ENCODE measurements at regions not wholly inside any gene's neighbourhood (a gene's known extent, or its start where the extent isn't known, plus 50 kb on each side); places are given as distances from the start of the nearest gene placed in this dataset.

DNA sequence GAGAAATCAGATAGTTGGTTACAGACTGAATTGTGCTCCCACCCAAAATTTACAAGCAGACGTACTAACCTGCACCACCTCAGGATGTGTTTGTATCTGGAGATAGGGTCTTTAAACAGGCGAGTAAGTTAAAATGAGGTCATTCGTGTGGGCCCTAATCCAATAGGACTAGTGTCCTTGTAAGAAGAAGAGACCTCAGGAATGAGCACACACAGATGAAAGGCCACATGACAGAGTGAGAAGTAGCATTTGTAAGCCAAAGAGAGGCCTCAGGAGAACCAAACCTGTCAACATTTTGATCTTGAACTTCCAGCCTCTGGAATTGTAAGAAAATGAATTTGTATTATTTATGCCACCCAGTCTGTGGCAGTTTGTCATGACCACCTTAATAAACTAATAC lies 149.5 kb upstream of the VWC2 start:
- Histone ChIP-seq H3K27ac (ENCODE audit: low read depth in 1 of 2, low read length in 2 of 2) (no peak overlapping the region), H3K4me1 (ENCODE audit: control insufficient read depth in 4 of 4, insufficient read depth in 4 of 4, low read length in 3 of 4) (no peaks in the 10 kb centered on the region), H3K9me3 (ENCODE audit: control insufficient read depth in 4 of 4, low read length in 3 of 4) (peaks cover 0 to 9% (median under 1%) of the 10 kb centered on the region in 4 donors), H3K4me3 (ENCODE audit: low read depth in 1 of 3, low read length in 3 of 3) (no peak overlapping the region), H3K27me3 (ENCODE audit: control insufficient read depth in 4 of 4, insufficient read depth in 4 of 4, low read length in 3 of 4) (no peaks in the 10 kb centered on the region), H3K36me3 (ENCODE audit: control insufficient read depth in 4 of 4, insufficient read depth in 3 of 4, low read depth in 1 of 4, low read length in 3 of 4) (no peaks in the 10 kb centered on the region), H3K9ac (ENCODE audit: low read depth in 1 of 2, low read length in 2 of 2) (no peak overlapping the region)
- no peak for DNase-seq (ENCODE audit: low spot score)
- WGBS, result 42% methylated on average over 3 of the region's 3 CpGs
- no peak for TF ChIP-seq ATF3 (IDR thresholded peaks at IDR 0.05)

DNA sequence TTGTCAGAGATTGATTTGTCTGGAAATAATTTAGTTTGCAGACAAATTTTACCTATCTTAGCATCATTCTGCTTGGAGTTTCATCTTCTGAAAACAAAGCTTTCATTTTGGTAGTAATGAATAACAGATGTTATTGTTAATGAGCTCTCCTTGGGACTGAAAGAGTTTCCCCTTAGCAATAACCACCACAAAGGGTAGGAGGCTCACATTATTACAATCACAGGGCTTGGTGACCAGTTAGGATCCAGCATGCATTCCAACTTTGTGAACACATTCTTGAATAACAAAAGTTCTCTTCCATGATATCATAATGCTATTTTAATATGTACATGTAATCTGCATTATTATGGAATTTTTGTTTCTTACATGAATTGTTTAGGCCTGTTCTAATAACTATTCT lies 148.8 kb upstream of the VWC2 start:
- H3K27me3 ChIP-seq (ENCODE audit: control insufficient read depth in 4 of 4, insufficient read depth in 4 of 4, low read length in 3 of 4), result no peaks in the 10 kb centered on the region
- DNase-seq (ENCODE audit: low spot score), result no peak
- H3K36me3 ChIP-seq (ENCODE audit: control insufficient read depth in 4 of 4, insufficient read depth in 3 of 4, low read depth in 1 of 4, low read length in 3 of 4), result no peaks in the 10 kb centered on the region

DNA sequence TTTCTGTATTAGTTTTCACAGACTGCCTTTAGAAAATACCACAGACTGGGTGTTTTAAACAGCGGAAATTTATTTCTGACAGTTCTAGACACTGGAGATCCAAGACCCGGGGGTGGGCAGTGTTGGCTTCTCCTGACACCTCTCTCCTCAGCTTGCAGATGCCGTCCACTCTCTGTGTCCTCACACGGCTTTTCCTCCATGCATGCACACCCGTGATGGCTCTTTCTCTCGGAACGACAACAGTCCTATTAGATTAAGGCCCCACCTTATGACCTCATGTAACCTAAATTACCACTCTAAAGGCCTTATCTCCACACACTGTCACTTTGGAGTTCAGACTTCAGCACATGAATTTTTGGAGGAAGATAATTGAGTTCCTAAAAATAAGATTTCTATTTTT lies 142.9 kb upstream of the VWC2 start:
- Histone ChIP-seq H3K27ac (ENCODE audit: low read depth in 1 of 2, low read length in 2 of 2) (no peak overlapping the region), H3K36me3 (ENCODE audit: control insufficient read depth in 4 of 4, insufficient read depth in 3 of 4, low read depth in 1 of 4, low read length in 3 of 4) (no peaks in the 10 kb centered on the region), H3K4me3 (ENCODE audit: low read depth in 1 of 3, low read length in 3 of 3) (no peak overlapping the region), H3K4me1 (ENCODE audit: control insufficient read depth in 4 of 4, insufficient read depth in 4 of 4, low read length in 3 of 4) (no peaks in the 10 kb centered on the region), H3K27me3 (ENCODE audit: control insufficient read depth in 4 of 4, insufficient read depth in 4 of 4, low read length in 3 of 4) (no peaks in the 10 kb centered on the region), H3K9ac (ENCODE audit: low read depth in 1 of 2, low read length in 2 of 2) (no peak overlapping the region), H3K9me3 (ENCODE audit: control insufficient read depth in 4 of 4, low read length in 3 of 4) (no peaks in the 10 kb centered on the region)
- 65% methylated on average over 7 of the region's 7 CpGs for WGBS
- no peak for DNase-seq (ENCODE audit: low spot score)
- TF ChIP-seq TAF1 (conservative IDR thresholded peaks at IDR 0.05) (no peak), GABPA (IDR thresholded peaks at IDR 0.05 in 1 of 2, conservative IDR thresholded peaks at IDR 0.05 in 1 of 2) (no peak), SP1 (IDR thresholded peaks at IDR 0.05) (no peak), RXRA (IDR thresholded peaks at IDR 0.05) (no peak), ATF3 (IDR thresholded peaks at IDR 0.05) (no peak), YY1 (IDR thresholded peaks at IDR 0.05) (no peak), RAD21 (IDR thresholded peaks at IDR 0.05) (no peak), CTCF (IDR thresholded peaks at IDR 0.05; ENCODE audit: low read depth, low read length, missing input control) (no peak)

More for the DNA sequence above, 148.8 kb upstream of the VWC2 start:
- Histone ChIP-seq H3K9me3 (ENCODE audit: control insufficient read depth in 4 of 4, low read length in 3 of 4) (peaks cover 0 to 9% (median under 1%) of the 10 kb centered on the region in 4 donors), H3K27ac (ENCODE audit: low read depth in 1 of 2, low read length in 2 of 2) (no peak overlapping the region), H3K4me3 (ENCODE audit: low read depth in 1 of 3, low read length in 3 of 3) (no peak overlapping the region), H3K4me1 (ENCODE audit: control insufficient read depth in 4 of 4, insufficient read depth in 4 of 4, low read length in 3 of 4) (no peaks in the 10 kb centered on the region), H3K9ac (ENCODE audit: low read depth in 1 of 2, low read length in 2 of 2) (no peak overlapping the region)
- TF ChIP-seq ZBTB33 (IDR thresholded peaks at IDR 0.05) (no peak), FOXA1 (IDR thresholded peaks at IDR 0.05) (no peak), RXRA (IDR thresholded peaks at IDR 0.05) (no peak), HNF4G (IDR thresholded peaks at IDR 0.05) (no peak), MAX (IDR thresholded peaks at IDR 0.05) (no peak)
- TF ChIP-seq, protein P1, sequence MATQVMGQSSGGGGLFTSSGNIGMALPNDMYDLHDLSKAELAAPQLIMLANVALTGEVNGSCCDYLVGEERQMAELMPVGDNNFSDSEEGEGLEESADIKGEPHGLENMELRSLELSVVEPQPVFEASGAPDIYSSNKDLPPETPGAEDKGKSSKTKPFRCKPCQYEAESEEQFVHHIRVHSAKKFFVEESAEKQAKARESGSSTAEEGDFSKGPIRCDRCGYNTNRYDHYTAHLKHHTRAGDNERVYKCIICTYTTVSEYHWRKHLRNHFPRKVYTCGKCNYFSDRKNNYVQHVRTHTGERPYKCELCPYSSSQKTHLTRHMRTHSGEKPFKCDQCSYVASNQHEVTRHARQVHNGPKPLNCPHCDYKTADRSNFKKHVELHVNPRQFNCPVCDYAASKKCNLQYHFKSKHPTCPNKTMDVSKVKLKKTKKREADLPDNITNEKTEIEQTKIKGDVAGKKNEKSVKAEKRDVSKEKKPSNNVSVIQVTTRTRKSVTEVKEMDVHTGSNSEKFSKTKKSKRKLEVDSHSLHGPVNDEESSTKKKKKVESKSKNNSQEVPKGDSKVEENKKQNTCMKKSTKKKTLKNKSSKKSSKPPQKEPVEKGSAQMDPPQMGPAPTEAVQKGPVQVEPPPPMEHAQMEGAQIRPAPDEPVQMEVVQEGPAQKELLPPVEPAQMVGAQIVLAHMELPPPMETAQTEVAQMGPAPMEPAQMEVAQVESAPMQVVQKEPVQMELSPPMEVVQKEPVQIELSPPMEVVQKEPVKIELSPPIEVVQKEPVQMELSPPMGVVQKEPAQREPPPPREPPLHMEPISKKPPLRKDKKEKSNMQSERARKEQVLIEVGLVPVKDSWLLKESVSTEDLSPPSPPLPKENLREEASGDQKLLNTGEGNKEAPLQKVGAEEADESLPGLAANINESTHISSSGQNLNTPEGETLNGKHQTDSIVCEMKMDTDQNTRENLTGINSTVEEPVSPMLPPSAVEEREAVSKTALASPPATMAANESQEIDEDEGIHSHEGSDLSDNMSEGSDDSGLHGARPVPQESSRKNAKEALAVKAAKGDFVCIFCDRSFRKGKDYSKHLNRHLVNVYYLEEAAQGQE (IDR thresholded peaks at IDR 0.05), result no peak

Data from liver (tissue), 8 donors.